OCI-LY3 (cell line): ENCODE measurements at regions not wholly inside any gene's neighbourhood (a gene's known extent, or its start where the extent isn't known, plus 50 kb on each side); places are given as distances from the start of the nearest gene placed in this dataset.

Experiments used
- H2AFZ ChIP-seq: fragments of 200-600, 300-600 bp; shearing (Covaris generic); 2 replicates; pipeline ENCODE4 v1.6.0; 2014; ENCODE audit warnings: antibody characterized with exemption, low read depth, low read length
- H3K27ac ChIP-seq: fragments of 200-600, 300-600 bp; sonication (generic); 2 replicates; pipeline ENCODE4 v1.5.1; 2014; ENCODE audit warnings: mild to moderate bottlenecking, low read length, moderate library complexity, mixed read lengths
- H3K27me3 ChIP-seq: fragments of 200-600, 300-600 bp; sonication (generic); 2 replicates; pipeline ENCODE4 v1.6.1; 2014; ENCODE audit warnings: low read depth, low read length, mixed read lengths
- H3K36me3 ChIP-seq: fragments of 200-600, 300-600 bp; sonication (generic); replicated peaks from 2 replicates; pipeline ENCODE3; 2014; ENCODE audit warnings: low read depth, low read length, mixed read lengths
- H3K4me1 ChIP-seq: fragments of 300-600, 200-600 bp; sonication (generic); 2 replicates; pipeline ENCODE4 v1.6.1; 2014; ENCODE audit warnings: low read length, mixed read lengths
- H3K4me2 ChIP-seq: fragments of 200-600, 300-600 bp; sonication (generic); 2 replicates; pipeline ENCODE4 v1.6.1; 2014; ENCODE audit warnings: low read length, mixed read lengths
- H3K4me3 ChIP-seq: fragments of 300-600, 200-600 bp; sonication (generic); 2 replicates; pipeline ENCODE4 v1.5.1; 2014; ENCODE audit warnings: antibody characterized with exemption, mild to moderate bottlenecking, low read length, moderate library complexity
- H3K79me2 ChIP-seq: fragments of 300-600, 200-600 bp; shearing (Covaris generic); 2 replicates; pipeline ENCODE4 v1.6.1; 2014; ENCODE audit warnings: mild to moderate bottlenecking, low read length, mixed read lengths
- H3K9ac ChIP-seq: fragments of 300-600, 200-600 bp; shearing (Covaris generic); 2 replicates; pipeline ENCODE4 v1.6.0; 2014; ENCODE audit warnings: mild to moderate bottlenecking, low read length, moderate library complexity
- H3K9me3 ChIP-seq: fragments of 200-600, 300-600 bp; shearing (Covaris generic); 2 replicates; pipeline ENCODE4 v1.6.1; 2014; ENCODE audit warnings: low read length, mixed read lengths; ENCODE audit not compliant: insufficient read depth
- H4K20me1 ChIP-seq: fragments of 200-600, 300-600 bp; sonication (generic); 2 replicates; pipeline ENCODE4 v1.6.1; 2016; ENCODE audit warnings: low read length, mixed read lengths; ENCODE audit not compliant: insufficient read depth
- CTCF ChIP-seq: fragments of 200-600, 300-600 bp; sonication (generic); IDR thresholded peaks from 2 replicates; pipeline ENCODE4 v1.5.1; 2014; ENCODE audit warnings: antibody characterized with exemption, low read length, low read depth
- EZH2phosphoT487 ChIP-seq: fragments of 200-600 bp; shearing (Covaris generic); IDR thresholded peaks from 2 replicates; pipeline ENCODE4 v1.6.1; 2018; ENCODE audit warnings: antibody characterized with exemption, mixed run types, low read depth

DNA sequence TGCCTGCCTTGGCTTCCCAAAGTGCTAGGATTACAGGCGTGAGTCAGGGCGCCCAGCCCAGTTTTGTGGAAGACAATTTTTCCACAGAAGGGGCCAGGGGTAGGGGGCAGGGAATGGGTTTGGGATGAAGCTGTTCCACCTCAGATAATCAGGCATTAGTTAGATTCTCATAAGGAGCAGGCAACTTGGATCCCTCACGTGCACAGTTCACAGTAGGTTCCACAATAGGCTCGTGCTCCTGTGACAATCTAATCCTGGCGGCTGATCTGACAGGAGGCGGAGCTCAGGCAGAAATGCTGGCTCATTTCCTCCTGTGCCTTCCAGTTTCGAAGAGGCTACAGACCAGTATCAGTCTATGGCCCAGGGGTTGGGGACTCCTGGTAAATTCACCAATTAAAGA is 491.6 kb upstream of the AADAT start:
- Histone ChIP-seq H3K4me1 (no peaks in the 10 kb centered on the region), H3K4me2 (no peak overlapping the region), H4K20me1 (no peaks in the 10 kb centered on the region), H2AFZ (no peak overlapping the region), H3K36me3 (no peaks in the 10 kb centered on the region), H3K9ac (no peak overlapping the region), H3K27ac (no peak overlapping the region), H3K9me3 (no peaks in the 10 kb centered on the region; the same call in 1 of the 2 replicates), H3K4me3 (no peak overlapping the region), H3K27me3 (no peaks in the 10 kb centered on the region), H3K79me2 (no peaks in the 10 kb centered on the region)
- TF ChIP-seq CTCF (no peak), EZH2phosphoT487 (no peak)

- Histone ChIP-seq H3K4me2 (no peak overlapping the region), H3K4me3 (no peak overlapping the region), H3K27me3 (no peaks in the 10 kb centered on the region), H3K9ac (no peak overlapping the region), H3K79me2 (no peaks in the 10 kb centered on the region), H3K4me1 (no peaks in the 10 kb centered on the region), H3K36me3 (no peaks in the 10 kb centered on the region), H2AFZ (no peak overlapping the region), H3K27ac (no peak overlapping the region), H4K20me1 (no peaks in the 10 kb centered on the region), H3K9me3 (no peaks in the 10 kb centered on the region; the same call in 1 of the 2 replicates)
- TF ChIP-seq EZH2phosphoT487 (no peak), CTCF (no peak)
Observed at GRCh38 chr4:170580651-170581050, 490.9 kb upstream of the AADAT start.

DNA sequence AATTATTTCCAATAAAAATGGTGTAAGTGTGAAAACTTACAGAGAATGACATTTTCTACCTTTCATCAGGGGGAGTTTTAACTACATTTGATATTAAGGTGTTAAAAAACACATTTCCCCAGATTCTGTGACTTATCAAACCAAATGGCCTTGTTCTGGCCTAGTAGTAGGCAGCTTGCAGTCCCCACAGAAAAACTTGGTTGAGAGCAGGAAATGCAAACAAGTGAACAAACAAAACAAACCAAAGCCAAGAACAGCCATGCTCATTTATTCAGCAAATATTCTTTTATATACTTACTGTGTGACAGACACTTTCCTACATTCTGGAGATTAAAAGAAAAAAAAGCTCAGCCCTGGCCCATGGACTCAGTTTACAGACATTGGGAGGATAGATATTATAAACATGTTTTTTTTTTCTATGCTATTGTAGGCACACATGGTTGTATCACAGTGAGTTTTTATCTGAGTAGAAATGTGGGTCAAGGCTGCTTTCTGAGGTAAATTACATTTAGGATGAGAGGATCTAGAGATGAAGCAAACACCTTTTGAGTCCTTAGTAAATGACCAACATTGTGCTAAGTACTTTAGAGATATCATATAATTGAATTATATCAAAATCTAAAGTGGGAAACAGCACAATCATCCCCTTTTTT is 449.2 kb upstream of the AADAT start:
- H4K20me1 ChIP-seq = no peaks in the 10 kb centered on the region

More for the DNA sequence above, 449.2 kb upstream of the AADAT start:
- Histone ChIP-seq H3K9me3 (no peaks in the 10 kb centered on the region), H3K79me2 (no peaks in the 10 kb centered on the region), H3K36me3 (no peaks in the 10 kb centered on the region), H3K27ac (no peak overlapping the region), H3K4me2 (no peak overlapping the region), H3K4me1 (no peaks in the 10 kb centered on the region), H3K27me3 (no peaks in the 10 kb centered on the region), H3K4me3 (no peak overlapping the region), H2AFZ (no peak overlapping the region), H3K9ac (no peak overlapping the region)
- TF ChIP-seq EZH2phosphoT487 = no peak
- TF ChIP-seq CTCF = no peak
